ENCODE measurements at regions not wholly inside any gene's neighbourhood (a gene's known extent, or its start where the extent isn't known, plus 50 kb on each side); places are given as distances from the start of the nearest gene placed in this dataset.
A peak's percentile ranks its signal among the peaks of the same experiment; 100 is the strongest.

- DNase-seq (ENCODE audit: low read depth, low spot score), result no peak
Measured at GRCh38 chr2:224325941-224326340, 76.0 kb downstream of the FAM124B start.

GRCh38 chr2:224324604-224325003 lies 77.3 kb downstream of the FAM124B start:
- no peak for DNase-seq (ENCODE audit: low read depth, low spot score)

- no peak for DNase-seq (ENCODE audit: low read depth, low spot score)
Measured at GRCh38 chr2:224320660-224321059, 81.2 kb downstream of the FAM124B start.

GRCh38 chr2:224319750-224320149 lies 82.2 kb downstream of the FAM124B start:
- DNase-seq (ENCODE audit: low read depth, low spot score), result no peak

- no peak for DNase-seq (ENCODE audit: low read depth, low spot score)
Measured at GRCh38 chr2:224312741-224313140, 89.2 kb downstream of the FAM124B start.

GRCh38 chr2:224310943-224311625 lies 90.8 kb downstream of the FAM124B start:
- DNase-seq (ENCODE audit: low read depth, low spot score), result no peak

GRCh38 chr2:224309176-224309575 lies 92.7 kb downstream of the FAM124B start:
- DNase-seq (ENCODE audit: low read depth, low spot score), result no peak

- DNase-seq (ENCODE audit: low read depth, low spot score), result no peak
Measured at GRCh38 chr2:224308272-224308911, 93.5 kb downstream of the FAM124B start.

- DNase-seq (ENCODE audit: low read depth, low spot score), result no peak
Measured at GRCh38 chr2:224302952-224303351, 99.0 kb downstream of the FAM124B start.

GRCh38 chr2:224293976-224294375 lies 107.9 kb downstream of the FAM124B start:
- no peak for DNase-seq (ENCODE audit: low read depth, low spot score)

- no peak for DNase-seq (ENCODE audit: low read depth, low spot score)
Measured at GRCh38 chr2:224287531-224287930, 114.4 kb downstream of the FAM124B start.

GRCh38 chr2:224286923-224287322 lies 115.0 kb downstream of the FAM124B start:
- no peak for DNase-seq (ENCODE audit: low read depth, low spot score)

GRCh38 chr2:224284134-224284946 lies 117.6 kb downstream of the FAM124B start:
- DNase-seq (ENCODE audit: low read depth, low spot score), result peak; percentile 13

- no peak for DNase-seq (ENCODE audit: low read depth, low spot score)
Measured at GRCh38 chr2:224283466-224283965, 118.4 kb downstream of the FAM124B start.

- no peak for DNase-seq (ENCODE audit: low read depth, low spot score)
Measured at GRCh38 chr2:224281374-224281773, 120.5 kb downstream of the FAM124B start.

- DNase-seq (ENCODE audit: low read depth, low spot score), result no peak
Measured at GRCh38 chr2:224278531-224278930, 123.4 kb downstream of the FAM124B start.

- no peak for DNase-seq (ENCODE audit: low read depth, low spot score)
Measured at GRCh38 chr2:224276251-224276650, 125.7 kb downstream of the FAM124B start.

- no peak for DNase-seq (ENCODE audit: low read depth, low spot score)
Measured at GRCh38 chr2:224272237-224272910, 129.5 kb downstream of the FAM124B start.

GRCh38 chr2:224271617-224272236 lies 130.2 kb downstream of the FAM124B start:
- DNase-seq (ENCODE audit: low read depth, low spot score), result no peak

GRCh38 chr2:224268441-224268840 lies 133.5 kb downstream of the FAM124B start:
- no peak for DNase-seq (ENCODE audit: low read depth, low spot score)

- no peak for DNase-seq (ENCODE audit: low read depth, low spot score)
Measured at GRCh38 chr2:224264259-224264658, 137.6 kb downstream of the FAM124B start.
